ENCODE measurements at regions not wholly inside any gene's neighbourhood (a gene's known extent, or its start where the extent isn't known, plus 50 kb on each side); places are given as distances from the start of the nearest gene placed in this dataset.

DNA sequence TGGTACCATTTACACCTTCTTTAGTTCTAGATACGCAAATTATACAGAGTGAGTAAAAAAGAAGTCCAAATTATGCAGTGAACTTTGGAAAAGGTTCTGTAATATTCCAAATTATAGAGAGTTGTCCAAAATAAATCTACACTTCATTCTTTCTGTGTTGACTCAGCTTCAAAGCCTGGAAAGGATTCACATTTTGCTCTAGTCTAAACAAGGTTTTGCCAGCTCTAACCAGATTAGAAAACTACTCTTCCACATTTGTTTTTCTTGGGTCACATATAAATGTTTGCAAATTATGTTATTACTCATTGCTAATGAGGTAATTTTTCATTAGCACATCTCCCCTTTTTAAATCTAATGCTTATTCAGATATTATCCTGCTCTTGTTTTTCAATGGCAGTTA, 1562.4 kb upstream of the SEL1L start:
- Histone ChIP-seq H3K4me2 (no peak overlapping the region), H3K36me3 (no peaks in the 10 kb centered on the region), H3K9me3 (replicated peaks in 1 of 11) (peaks cover 0 to 8% (median 5%) of the 10 kb centered on the region in 11 experiments; a peak in 9 of 22 replicates), H3K4me3 (no peak overlapping the region), H3K27me3 (no peaks in the 10 kb centered on the region), H3K4me1 (no peaks in the 10 kb centered on the region), H3K27ac (no peak overlapping the region), H3K9ac (no peak overlapping the region), H4K20me1 (no peaks in the 10 kb centered on the region)
- no peak for TF ChIP-seq Cebpa-rat (IDR thresholded peaks at IDR 0.05)

DNA sequence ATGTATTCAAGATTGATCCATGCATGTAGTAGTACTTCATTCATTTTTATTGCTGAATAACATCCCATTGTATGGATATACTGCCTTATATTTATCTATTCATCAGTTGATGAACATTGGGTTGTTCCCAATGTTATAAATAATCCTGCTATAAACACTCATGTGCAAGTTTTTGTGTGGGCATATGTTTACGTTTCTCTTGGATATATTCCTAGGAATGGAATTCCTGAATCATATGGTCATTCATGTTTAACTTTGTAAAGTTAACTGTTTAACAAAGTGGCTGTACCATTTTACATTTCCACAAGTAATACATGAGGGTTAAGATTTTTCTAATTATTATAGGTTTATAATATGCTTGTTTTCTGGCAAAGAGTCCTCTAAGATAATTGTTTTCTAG, 1568.2 kb upstream of the SEL1L start:
- H3K9ac ChIP-seq: no peak overlapping the region
- no peaks in the 10 kb centered on the region for H3K4me1 ChIP-seq
- H3K4me3 ChIP-seq: no peak overlapping the region
- H3K4me2 ChIP-seq: no peak overlapping the region
- no peak for TF ChIP-seq Cebpa-rat (IDR thresholded peaks at IDR 0.05)
- H3K27me3 ChIP-seq: no peaks in the 10 kb centered on the region
- H3K36me3 ChIP-seq: no peaks in the 10 kb centered on the region
- H3K27ac ChIP-seq: no peak overlapping the region
- H3K9me3 ChIP-seq (replicated peaks in 1 of 11): peaks cover 0 to 5% (median 0%) of the 10 kb centered on the region in 11 experiments; a peak in 1 of 22 replicates
- H4K20me1 ChIP-seq: no peaks in the 10 kb centered on the region

DNA sequence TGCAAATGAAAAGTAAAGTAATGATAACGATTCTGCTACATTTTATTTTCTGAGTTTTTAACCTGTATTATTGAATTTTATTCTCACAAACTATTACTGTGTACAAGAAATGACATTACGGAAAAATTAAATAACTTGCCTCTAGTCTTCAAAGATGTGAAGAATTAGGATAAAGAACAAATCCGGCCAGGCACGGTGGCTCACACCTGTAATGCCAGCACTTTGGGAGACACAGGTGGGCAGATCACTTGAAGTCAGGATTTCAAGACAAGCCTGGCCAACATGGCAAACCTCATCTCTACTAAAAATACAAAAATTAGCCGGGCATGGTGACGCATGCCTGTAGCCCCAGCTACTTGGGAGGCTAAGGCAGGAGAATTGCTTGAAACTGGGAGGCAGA, 1584.4 kb upstream of the SEL1L start:
- no peaks in the 10 kb centered on the region for H3K36me3 ChIP-seq
- no peaks in the 10 kb centered on the region for H3K9me3 ChIP-seq (replicated peaks in 1 of 11)
- H3K4me3 ChIP-seq: no peak overlapping the region
- H4K20me1 ChIP-seq: no peaks in the 10 kb centered on the region
- no peak overlapping the region for H3K27ac ChIP-seq
- no peaks in the 10 kb centered on the region for H3K4me1 ChIP-seq
- H3K4me2 ChIP-seq: no peak overlapping the region
- no peaks in the 10 kb centered on the region for H3K27me3 ChIP-seq
- no peak for TF ChIP-seq Cebpa-rat (IDR thresholded peaks at IDR 0.05)
- no peak overlapping the region for H3K9ac ChIP-seq

DNA sequence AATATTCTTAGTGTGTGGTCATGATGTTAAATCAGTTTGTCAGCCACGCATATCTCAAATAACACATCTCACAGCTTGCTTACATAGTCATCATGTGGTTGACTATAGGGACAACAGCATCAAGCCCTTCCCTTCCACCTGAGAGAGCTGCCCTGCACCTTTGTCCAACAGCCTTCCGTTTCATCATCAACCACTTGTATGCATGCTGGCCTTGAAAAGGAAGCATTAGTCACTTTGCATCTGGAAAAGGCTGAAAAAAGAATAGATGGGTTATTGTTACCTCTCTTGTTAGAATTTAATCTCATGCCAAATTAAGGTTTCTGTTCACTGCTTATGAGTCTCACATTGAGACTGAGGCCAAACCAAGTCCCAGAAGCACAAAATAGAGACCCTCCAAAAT, 1586.5 kb upstream of the SEL1L start:
- no peaks in the 10 kb centered on the region for H3K9me3 ChIP-seq (replicated peaks in 1 of 11)

DNA sequence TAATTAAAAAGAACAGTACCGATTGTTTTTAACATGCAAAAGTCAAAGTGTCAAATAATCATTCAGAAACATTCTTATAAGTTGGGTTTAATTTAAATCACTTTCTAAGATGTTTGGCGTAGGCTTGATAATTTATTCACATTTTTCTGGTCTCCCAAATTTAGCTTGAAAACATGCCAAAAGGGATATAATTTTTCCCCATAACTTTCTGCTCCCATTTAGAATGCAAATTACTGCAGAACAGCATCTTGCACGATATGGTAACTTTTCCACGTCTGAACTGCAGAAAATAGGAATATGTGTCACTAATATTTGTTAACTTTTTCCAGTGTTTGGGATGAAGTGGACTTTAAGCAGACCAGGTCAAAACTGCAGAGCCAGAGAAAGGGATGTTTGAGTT, 1592.4 kb upstream of the SEL1L start:
- Histone ChIP-seq H3K4me3 (no peak overlapping the region), H3K9me3 (replicated peaks in 1 of 11) (no peaks in the 10 kb centered on the region), H3K4me2 (no peak overlapping the region), H3K36me3 (no peaks in the 10 kb centered on the region), H3K27ac (no peak overlapping the region), H4K20me1 (no peaks in the 10 kb centered on the region), H3K9ac (no peak overlapping the region), H3K27me3 (no peaks in the 10 kb centered on the region), H3K4me1 (peaks cover 0 to 11% (median 2%) of the 10 kb centered on the region in 10 experiments; a peak in 6 of 20 replicates)
- no peak for TF ChIP-seq Cebpa-rat (IDR thresholded peaks at IDR 0.05)

More for the DNA sequence above, 1586.5 kb upstream of the SEL1L start:
- peaks cover 0 to 7% (median 1%) of the 10 kb centered on the region in 10 experiments; a peak in 6 of 20 replicates for H3K4me1 ChIP-seq
- H3K27me3 ChIP-seq: no peaks in the 10 kb centered on the region
- H3K27ac ChIP-seq: no peak overlapping the region
- no peaks in the 10 kb centered on the region for H3K36me3 ChIP-seq
- H3K9ac ChIP-seq: no peak overlapping the region
- no peak overlapping the region for H3K4me2 ChIP-seq
- no peak for TF ChIP-seq Cebpa-rat (IDR thresholded peaks at IDR 0.05)
- H4K20me1 ChIP-seq: no peaks in the 10 kb centered on the region
- no peak overlapping the region for H3K4me3 ChIP-seq

DNA sequence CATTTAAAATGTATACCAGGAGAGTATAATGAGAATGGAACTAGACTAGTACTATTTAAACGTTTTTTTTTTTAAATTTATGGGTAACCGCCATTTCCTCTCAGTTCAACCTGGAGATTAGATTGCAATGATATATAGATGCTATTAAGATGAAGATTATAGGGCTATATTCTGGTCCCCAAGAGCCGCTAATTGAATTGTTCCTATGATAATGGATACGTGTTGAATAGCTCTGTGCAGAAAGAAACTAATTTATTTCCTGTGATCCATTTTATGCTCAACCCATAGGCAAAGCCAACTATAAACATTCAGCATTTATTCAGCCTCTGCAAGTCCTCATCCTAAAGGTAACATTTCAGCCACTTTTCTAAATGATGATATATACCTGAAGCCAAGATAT, 1595.1 kb upstream of the SEL1L start:
- H3K27ac ChIP-seq: no peak overlapping the region
- H3K4me1 ChIP-seq: peaks cover 0 to 11% (median 2%) of the 10 kb centered on the region in 10 experiments; a peak in 6 of 20 replicates
- no peak overlapping the region for H3K4me2 ChIP-seq
- H4K20me1 ChIP-seq: no peaks in the 10 kb centered on the region
- H3K36me3 ChIP-seq: no peaks in the 10 kb centered on the region
- no peaks in the 10 kb centered on the region for H3K27me3 ChIP-seq
- no peaks in the 10 kb centered on the region for H3K9me3 ChIP-seq (replicated peaks in 1 of 11)
- H3K9ac ChIP-seq: no peak overlapping the region
- no peak overlapping the region for H3K4me3 ChIP-seq
- TF ChIP-seq Cebpa-rat (IDR thresholded peaks at IDR 0.05): no peak

DNA sequence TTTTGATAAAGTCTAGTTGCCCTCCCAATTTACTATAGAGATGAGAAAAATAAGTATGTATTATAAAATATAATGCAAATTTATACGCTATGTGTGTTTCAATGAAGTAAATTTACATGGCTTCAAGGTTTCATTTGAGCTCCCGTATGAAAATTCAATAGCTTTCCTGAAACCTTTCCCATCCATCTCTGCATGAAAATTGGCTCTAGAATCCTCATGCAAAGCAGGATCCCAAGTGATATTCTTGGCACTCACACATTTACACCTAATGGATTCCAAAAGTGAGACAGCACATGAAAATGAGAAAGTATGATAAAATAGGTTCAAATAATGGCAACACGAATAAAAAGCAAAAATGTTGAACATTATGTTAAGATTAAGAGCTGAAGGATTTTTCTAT, 1595.8 kb upstream of the SEL1L start:
- no peak overlapping the region for H3K9ac ChIP-seq
- no peak overlapping the region for H3K4me2 ChIP-seq
- H3K36me3 ChIP-seq: no peaks in the 10 kb centered on the region
- no peaks in the 10 kb centered on the region for H4K20me1 ChIP-seq
- H3K4me1 ChIP-seq: peaks cover 0 to 11% (median 2%) of the 10 kb centered on the region in 10 experiments; a peak in 6 of 20 replicates
- no peak for TF ChIP-seq Cebpa-rat (IDR thresholded peaks at IDR 0.05)
- no peak overlapping the region for H3K27ac ChIP-seq
- H3K27me3 ChIP-seq: no peaks in the 10 kb centered on the region
- H3K4me3 ChIP-seq: no peak overlapping the region
- no peaks in the 10 kb centered on the region for H3K9me3 ChIP-seq (replicated peaks in 1 of 11)

DNA sequence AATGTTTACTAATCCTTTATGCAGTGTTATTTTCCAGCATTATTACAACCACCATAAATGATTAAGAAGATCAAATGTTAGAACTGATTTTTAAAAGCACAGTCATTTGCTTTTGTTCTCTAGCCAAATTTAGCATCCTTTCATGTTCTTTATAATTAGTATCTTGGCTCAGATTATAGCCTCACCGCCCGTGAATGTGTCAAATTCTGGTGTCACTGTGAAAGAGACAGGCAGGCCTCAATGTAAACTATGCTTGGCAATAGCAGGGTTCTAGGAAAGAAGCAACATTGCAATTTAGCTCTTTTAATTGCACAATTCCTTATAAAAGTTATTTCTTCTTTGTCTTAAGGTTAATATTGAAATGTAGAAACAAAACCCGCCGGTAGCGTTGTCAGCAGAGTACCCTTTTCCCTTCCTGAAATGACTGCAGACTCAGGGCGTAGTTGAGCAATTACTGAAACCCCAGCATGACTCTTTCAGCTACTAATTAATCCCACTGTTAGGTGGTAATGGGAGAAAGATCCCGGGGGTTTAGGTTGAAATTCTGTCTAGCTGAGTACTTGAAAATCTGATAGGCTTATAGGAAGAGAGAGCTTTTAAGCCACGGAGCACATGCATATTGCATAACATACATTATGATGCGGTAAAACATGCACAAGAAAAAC, 1600.5 kb upstream of the SEL1L start:
- Histone ChIP-seq H3K4me2 (no peak overlapping the region), H3K4me3 (no peak overlapping the region), H3K27me3 (no peaks in the 10 kb centered on the region), H3K9ac (no peak overlapping the region), H3K9me3 (replicated peaks in 1 of 11) (no peaks in the 10 kb centered on the region), H3K36me3 (no peaks in the 10 kb centered on the region), H3K4me1 (no peaks in the 10 kb centered on the region), H4K20me1 (no peaks in the 10 kb centered on the region), H3K27ac (no peak overlapping the region)
- no peak for TF ChIP-seq Cebpa-rat (IDR thresholded peaks at IDR 0.05)

DNA sequence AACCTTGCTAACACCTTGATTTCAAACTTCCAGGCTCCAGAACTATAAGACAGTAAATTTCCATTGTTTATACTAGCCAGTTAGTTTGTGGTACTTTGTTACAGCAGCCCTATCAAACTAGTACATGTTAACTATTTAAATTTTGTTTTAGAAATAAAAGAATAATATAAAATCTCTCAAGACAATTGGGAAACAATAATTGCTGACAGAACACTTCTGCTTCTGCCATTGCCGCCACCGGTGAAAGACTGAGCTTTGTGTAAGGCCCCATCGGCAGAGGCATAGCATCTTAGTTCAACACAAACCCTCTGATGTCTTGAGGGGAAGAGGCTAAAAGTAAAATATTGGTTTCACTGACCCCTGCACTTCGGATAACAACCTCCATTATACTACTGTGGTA, 1607.1 kb upstream of the SEL1L start:
- Histone ChIP-seq H4K20me1 (no peaks in the 10 kb centered on the region), H3K4me2 (no peak overlapping the region), H3K27me3 (no peaks in the 10 kb centered on the region), H3K9ac (no peak overlapping the region), H3K36me3 (no peaks in the 10 kb centered on the region), H3K27ac (no peak overlapping the region), H3K9me3 (replicated peaks in 1 of 11) (no peaks in the 10 kb centered on the region), H3K4me1 (peaks cover 0 to 11% (median 0%) of the 10 kb centered on the region in 10 experiments; a peak in 1 of 20 replicates), H3K4me3 (no peak overlapping the region)
- TF ChIP-seq Cebpa-rat (IDR thresholded peaks at IDR 0.05): no peak

DNA sequence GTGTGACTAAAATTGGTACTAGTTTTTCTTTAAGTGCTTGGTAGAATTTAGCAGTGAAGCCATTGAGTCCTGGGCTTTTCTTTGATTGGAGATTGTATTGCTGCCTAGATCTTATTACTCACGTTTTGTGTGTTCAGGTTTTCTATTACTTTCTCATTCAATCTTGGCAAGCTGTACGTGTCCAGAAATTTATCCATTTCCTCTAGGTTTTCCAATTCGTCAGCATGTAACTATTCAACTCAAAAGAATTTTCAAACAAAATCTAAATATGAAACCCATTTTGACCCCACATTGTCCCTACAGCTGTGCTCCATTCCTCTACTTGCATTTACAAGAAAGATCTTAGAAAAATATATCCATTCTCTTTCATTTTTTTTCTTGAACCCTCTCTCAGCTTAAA, 1613.4 kb upstream of the SEL1L start:
- TF ChIP-seq Cebpa-rat (IDR thresholded peaks at IDR 0.05): no peak
- Histone ChIP-seq H3K4me1 (0 out of 20 replicates have a peak, but pooled peaks cover 0 to 3% (median 0%) of the 10 kb centered on the region in 10 experiments), H4K20me1 (no peaks in the 10 kb centered on the region), H3K9me3 (replicated peaks in 1 of 11) (no peaks in the 10 kb centered on the region), H3K4me2 (no peak overlapping the region), H3K9ac (no peak overlapping the region), H3K27ac (no peak overlapping the region), H3K36me3 (no peaks in the 10 kb centered on the region), H3K4me3 (no peak overlapping the region), H3K27me3 (no peaks in the 10 kb centered on the region)

All from BLaER1 treated with 17β-estradiol and CSF1 and Interleukin-3, amounts not matched to agents 10 nM and 100 nM (cell line).